Lung (tissue), 11 donors: ENCODE measurements at regions not wholly inside any gene's neighbourhood (a gene's known extent, or its start where the extent isn't known, plus 50 kb on each side); places are given as distances from the start of the nearest gene placed in this dataset.
A peak's percentile ranks its signal among the peaks of the same experiment; 100 is the strongest.
"Not testable (repeated sequence)": the region's sequence is repeated elsewhere in the genome, so short reads cannot be mapped to it uniquely, and the experiment has no call there.

ENCODE experiments used
- ATAC-seq: fragments of 200-7000 bp; cut with Tn5 transposase; one replicate; pipeline ENCODE4 v1.9.1; 2020; ENCODE audit warnings: moderate number of reproducible peaks; ENCODE audit not compliant: insufficient read depth, low FRiP score
- DNase-seq, 3 donors: peaks; one replicate each; pipeline ENCODE4 v3.0.0-alpha.2; 2013 to 2017
- H3K27ac ChIP-seq, 2 donors: one replicate each; pipeline ENCODE4 v1.5.1; 2013; ENCODE audit warnings: mild to moderate bottlenecking in 2 of 2, moderate library complexity in 2 of 2, control low read depth in 1 of 2, inconsistent platforms in 1 of 2, low read depth in 1 of 2, low read length in 1 of 2
- H3K27me3 ChIP-seq, 3 donors: one replicate each; pipeline ENCODE4 v1.5.1; 2013; ENCODE audit warnings: low read length in 2 of 3; ENCODE audit not compliant: control insufficient read depth in 3 of 3, insufficient read depth in 3 of 3
- H3K36me3 ChIP-seq, 4 donors: one replicate each; pipeline ENCODE4 v1.5.1; 2013; ENCODE audit warnings: low read length in 4 of 4, mild to moderate bottlenecking in 1 of 4, moderate library complexity in 1 of 4; ENCODE audit not compliant: control insufficient read depth in 4 of 4, insufficient read depth in 4 of 4
- H3K4me1 ChIP-seq, 5 donors: one replicate each; pipeline ENCODE4 v1.5.1; 2013; ENCODE audit warnings: low read length in 5 of 5, mild to moderate bottlenecking in 2 of 5, moderate library complexity in 1 of 5; ENCODE audit not compliant: control insufficient read depth in 5 of 5, insufficient read depth in 5 of 5
- H3K4me3 ChIP-seq: one replicate; pipeline ENCODE4 v1.5.1; 2013; ENCODE audit warnings: mild to moderate bottlenecking, control low read depth, moderate library complexity
- H3K9ac ChIP-seq, 2 donors: one replicate each; pipeline ENCODE4 v1.5.1; 2013; ENCODE audit warnings: low read length in 2 of 2, control low read depth in 1 of 2; ENCODE audit not compliant: insufficient read depth in 1 of 2
- H3K9me3 ChIP-seq, 4 donors: one replicate each; pipeline ENCODE4 v1.5.1; 2013; ENCODE audit warnings: low read length in 3 of 4, mild to moderate bottlenecking in 1 of 4, moderate library complexity in 1 of 4; ENCODE audit not compliant: control insufficient read depth in 4 of 4, insufficient read depth in 3 of 4
- WGBS, 2 donors: extraction: QIAGEN DNeasy Blood & Tissue Kit; methylation state at CpG; one replicate each; pipeline ENCODE4 v1.1.7; 2013; 5-methylcytosine and 5-hydroxymethylcytosine counted together
- TF ChIP-seq, protein P1 (sequence below): IDR thresholded peaks from 2 replicates; pipeline ENCODE4 v1.5.1; 2012; ENCODE audit warnings: mild to moderate bottlenecking; ENCODE audit errors: control extremely low read depth, extremely low read depth
- donor health status: control.
- donor health status: control.
- donor health status: Bipolar disorder and iron deficiency.
- donor health status: healthy.
- donor health status: DM: yes; HTN: yes; CAD: no.

DNA sequence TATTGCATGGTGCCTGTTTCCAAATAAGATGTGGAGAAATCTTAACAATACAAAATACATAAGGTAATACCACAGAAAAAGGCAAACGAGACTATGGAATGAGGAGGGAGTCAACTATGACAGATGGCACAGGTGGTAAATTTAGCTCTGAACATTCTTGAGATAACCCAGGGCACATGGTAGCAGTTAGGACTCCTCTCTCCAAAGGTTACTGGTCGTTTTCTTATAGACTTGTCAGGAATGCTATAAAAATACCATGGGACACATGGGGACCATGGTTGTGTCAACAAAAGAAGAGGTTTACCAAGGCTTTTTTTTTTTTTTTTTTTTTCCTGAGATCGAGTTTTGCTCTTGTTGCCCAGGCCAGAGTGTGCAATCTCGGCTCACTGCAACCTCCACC is 209.4 kb upstream of the RFX3 start:
- ATAC-seq (no peak), DNase-seq (no peak)
- TF ChIP-seq, protein P1, sequence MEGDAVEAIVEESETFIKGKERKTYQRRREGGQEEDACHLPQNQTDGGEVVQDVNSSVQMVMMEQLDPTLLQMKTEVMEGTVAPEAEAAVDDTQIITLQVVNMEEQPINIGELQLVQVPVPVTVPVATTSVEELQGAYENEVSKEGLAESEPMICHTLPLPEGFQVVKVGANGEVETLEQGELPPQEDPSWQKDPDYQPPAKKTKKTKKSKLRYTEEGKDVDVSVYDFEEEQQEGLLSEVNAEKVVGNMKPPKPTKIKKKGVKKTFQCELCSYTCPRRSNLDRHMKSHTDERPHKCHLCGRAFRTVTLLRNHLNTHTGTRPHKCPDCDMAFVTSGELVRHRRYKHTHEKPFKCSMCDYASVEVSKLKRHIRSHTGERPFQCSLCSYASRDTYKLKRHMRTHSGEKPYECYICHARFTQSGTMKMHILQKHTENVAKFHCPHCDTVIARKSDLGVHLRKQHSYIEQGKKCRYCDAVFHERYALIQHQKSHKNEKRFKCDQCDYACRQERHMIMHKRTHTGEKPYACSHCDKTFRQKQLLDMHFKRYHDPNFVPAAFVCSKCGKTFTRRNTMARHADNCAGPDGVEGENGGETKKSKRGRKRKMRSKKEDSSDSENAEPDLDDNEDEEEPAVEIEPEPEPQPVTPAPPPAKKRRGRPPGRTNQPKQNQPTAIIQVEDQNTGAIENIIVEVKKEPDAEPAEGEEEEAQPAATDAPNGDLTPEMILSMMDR = no peak
- WGBS, 2 donors = 76 to 86% methylated on average over 4 of the region's 4 CpGs
- H3K4me3 ChIP-seq = no peak overlapping the region
- no peaks in the 10 kb centered on the region for H3K27me3 ChIP-seq
- H3K4me1 ChIP-seq = peaks cover 0 to 20% (median 1%) of the 10 kb centered on the region in 5 donors
- no peaks in the 10 kb centered on the region for H3K36me3 ChIP-seq
- no peaks in the 10 kb centered on the region for H3K9me3 ChIP-seq
- H3K27ac ChIP-seq = no peak overlapping the region
- H3K9ac ChIP-seq = no peak overlapping the region

DNA sequence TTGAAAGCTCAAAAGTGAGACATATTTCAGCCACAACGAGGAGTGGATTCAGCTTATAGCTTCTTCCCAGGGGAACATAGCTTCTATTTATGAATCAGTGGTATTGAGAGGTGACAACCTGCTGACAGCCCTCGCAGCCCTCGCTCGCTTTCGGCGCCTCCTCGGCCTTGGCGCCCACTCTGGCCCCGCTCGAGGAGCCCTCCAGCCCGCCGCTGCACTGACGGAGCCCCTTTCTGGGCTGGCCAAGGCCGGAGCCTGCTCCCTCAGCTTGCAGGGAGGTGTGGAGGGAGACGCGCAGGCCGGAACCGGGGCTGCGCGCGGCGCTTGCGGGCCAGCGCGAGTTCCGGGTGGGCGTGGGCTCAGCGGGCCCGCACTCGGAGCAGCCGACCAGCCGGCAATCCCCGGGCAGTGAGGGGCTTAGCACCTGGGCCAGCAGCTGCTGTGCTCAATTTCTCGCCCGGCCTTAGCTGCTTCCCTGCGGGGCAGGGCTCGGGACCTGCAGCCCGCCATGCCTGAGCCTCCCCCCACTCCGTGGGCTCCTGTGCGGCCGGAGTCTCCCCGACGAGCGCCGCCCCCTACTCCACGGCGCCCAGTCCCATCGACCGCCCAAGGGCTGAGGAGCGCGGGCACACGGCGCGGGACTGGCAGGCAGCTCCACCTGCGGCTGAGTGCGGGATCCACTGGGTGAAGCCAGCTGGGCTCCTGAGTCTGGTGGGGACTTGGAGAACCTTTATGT is 207.9 kb upstream of the RFX3 start:
- not testable (repeated sequence) for H3K4me3 ChIP-seq, H3K9ac ChIP-seq, ATAC-seq, H3K36me3 ChIP-seq, DNase-seq, H3K27ac ChIP-seq, H3K27me3 ChIP-seq, H3K9me3 ChIP-seq
- H3K4me1 ChIP-seq = peaks cover 0 to 20% (median 1%) of the 10 kb centered on the region in 5 donors
- 88 to 94% methylated on average over 45 to 56 of the region's 56 CpGs for WGBS, 2 donors

DNA sequence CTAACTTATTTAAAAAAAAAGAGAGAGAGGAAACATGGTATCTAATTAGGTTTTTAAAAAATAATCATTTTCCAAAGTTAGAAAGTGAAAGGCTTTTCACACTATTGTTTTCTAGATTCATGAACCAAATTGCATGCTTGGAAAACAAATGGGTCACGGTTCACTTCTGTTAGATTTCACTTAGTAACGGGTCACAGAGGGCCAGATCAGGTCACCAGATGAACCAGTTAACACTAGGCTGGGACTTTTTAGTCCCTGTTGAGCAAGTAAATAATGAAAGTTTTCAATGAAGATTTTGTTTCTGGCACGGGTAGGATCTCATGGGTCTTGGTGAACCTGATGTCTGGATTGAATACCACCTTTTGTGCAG is 207.2 kb upstream of the RFX3 start:
- H3K27me3 ChIP-seq = no peaks in the 10 kb centered on the region
- TF ChIP-seq, protein P1 = no peak
- WGBS, 2 donors = 53 to 62% methylated on average over 3 of the region's 3 CpGs
- peaks cover 0 to 20% (median 1%) of the 10 kb centered on the region in 5 donors for H3K4me1 ChIP-seq
- H3K36me3 ChIP-seq = no peaks in the 10 kb centered on the region
- no peak overlapping the region for H3K9ac ChIP-seq
- no peak overlapping the region for H3K4me3 ChIP-seq
- DNase-seq = no peak
- no peak overlapping the region for H3K27ac ChIP-seq
- ATAC-seq = no peak
- H3K9me3 ChIP-seq = no peaks in the 10 kb centered on the region

DNA sequence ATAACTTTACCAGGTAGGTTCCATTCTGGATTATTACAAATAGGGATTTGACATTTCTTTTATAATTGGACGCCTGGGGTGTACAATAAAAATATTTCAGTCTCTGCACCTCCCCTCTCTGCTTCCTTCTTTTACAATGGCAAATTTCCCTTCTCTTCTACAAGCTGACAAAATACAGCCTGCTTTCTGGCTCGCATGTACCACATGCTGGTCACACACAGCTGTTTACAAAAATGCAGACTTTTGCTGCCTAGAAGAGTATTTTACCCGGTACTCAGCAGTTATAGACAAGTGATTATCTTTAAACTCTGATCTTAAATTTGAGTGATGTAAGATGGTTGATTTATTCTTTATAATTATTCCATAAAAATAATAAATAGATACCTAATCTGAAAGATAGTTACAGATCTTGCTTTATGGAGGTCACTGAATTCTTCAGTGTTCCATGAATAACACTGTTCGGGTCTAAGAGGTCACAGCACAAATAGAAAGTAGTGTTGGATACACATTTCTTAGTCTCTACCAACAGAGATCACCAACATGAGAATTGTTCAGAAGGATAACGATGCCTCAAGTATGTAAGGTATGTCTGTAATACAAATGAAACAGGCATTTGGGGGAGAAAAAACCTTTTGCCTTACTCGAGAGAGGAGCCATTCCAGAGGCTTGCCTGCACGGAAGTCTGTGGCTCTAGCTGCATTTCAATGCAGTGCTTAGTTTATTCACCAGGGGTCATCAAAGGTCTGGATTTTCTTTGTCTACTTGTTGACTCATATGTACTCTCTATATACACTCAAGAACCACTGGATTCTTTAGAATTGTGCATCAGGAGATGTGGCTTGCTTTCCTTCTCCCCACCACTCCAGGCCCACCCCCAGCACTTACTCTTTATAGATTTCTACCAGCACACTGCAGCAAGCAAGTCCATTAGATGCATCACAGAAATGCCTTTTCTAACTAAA is 206.6 kb upstream of the RFX3 start:
- H3K27ac ChIP-seq = no peak overlapping the region
- H3K36me3 ChIP-seq = no peaks in the 10 kb centered on the region
- no peaks in the 10 kb centered on the region for H3K9me3 ChIP-seq
- peaks cover 0 to 20% (median 1%) of the 10 kb centered on the region in 5 donors for H3K4me1 ChIP-seq
- 36 to 45% methylated on average over 7 of the region's 7 CpGs for WGBS, 2 donors
- TF ChIP-seq, protein P1 = peak; percentile 66
- DNase-seq (peak; percentile 75 to 95 (median 95)), ATAC-seq (peak; percentile 97)
- H3K9ac ChIP-seq = peak overlapping the region in 1 of 2 donors; percentile 69
- no peak overlapping the region for H3K4me3 ChIP-seq
- no peaks in the 10 kb centered on the region for H3K27me3 ChIP-seq
